MCF 10A (cell line): ENCODE measurements at regions not wholly inside any gene's neighbourhood (a gene's known extent, or its start where the extent isn't known, plus 50 kb on each side); places are given as distances from the start of the nearest gene placed in this dataset.

ENCODE experiments used
- BruUV-seq: library from RNA; stranded (reverse); fragments of 400-500 nt; replicated peaks from 2 replicates; lab custom pipeline; 2021; lab: Mats Ljungman, UMichigan
- CTCF ChIA-PET: fragments of 300-600 bp; sonication (Branson Sonifier 250); formaldehyde crosslinking; extraction: SDS; loops from one replicate; lab custom pipeline; 2021; ENCODE audit warnings: antibody characterized with exemption, inconsistent platforms; lab: Yijun Ruan, JAX
- POLR2A ChIA-PET: fragments of 300-600, 350-650 bp; sonication (Branson Sonifier 250); formaldehyde crosslinking; extraction: SDS; loops from one replicate; lab custom pipeline; 2020; ENCODE audit warnings: antibody characterized with exemption, inconsistent platforms; lab: Yijun Ruan, JAX
- DNase-seq: peaks from one replicate; pipeline ENCODE4 v3.0.0-alpha.2; 2018; ENCODE audit not compliant: unreplicated experiment
- H3K27ac Mint-ChIP-seq: one replicate; pipeline ENCODE4 v1.8.0; 2022; ENCODE audit warnings: mild to moderate bottlenecking, low read depth, mixed read lengths; ENCODE audit not compliant: unreplicated experiment
- H3K27me3 Mint-ChIP-seq: one replicate; pipeline ENCODE4 v1.8.0; 2022; ENCODE audit warnings: mixed read lengths; ENCODE audit not compliant: insufficient read depth, unreplicated experiment
- H3K36me3 Mint-ChIP-seq: one replicate; pipeline ENCODE4 v1.8.0; 2022; ENCODE audit warnings: mild to moderate bottlenecking, moderate library complexity, mixed read lengths; ENCODE audit not compliant: insufficient read depth, unreplicated experiment
- H3K4me1 Mint-ChIP-seq: one replicate; pipeline ENCODE4 v1.8.0; 2022; ENCODE audit warnings: mixed read lengths; ENCODE audit not compliant: insufficient read depth, unreplicated experiment
- H3K4me3 Mint-ChIP-seq: one replicate; pipeline ENCODE4 v1.8.0; 2022; ENCODE audit warnings: mild to moderate bottlenecking, moderate library complexity, mixed read lengths; ENCODE audit not compliant: unreplicated experiment
- H3K9me3 Mint-ChIP-seq: one replicate; pipeline ENCODE4 v1.8.0; 2022; ENCODE audit warnings: mixed read lengths; ENCODE audit not compliant: unreplicated experiment
- CTCF ChIP-seq: fragments of 200-600 bp; IDR thresholded peaks from one replicate; pipeline ENCODE4 v1.8.0; 2022; ENCODE audit warnings: antibody characterized with exemption, mild to moderate bottlenecking; ENCODE audit not compliant: unreplicated experiment
- intact Hi-C: fragments of 100-400 bp; cut with micrococcal nuclease; formaldehyde crosslinking; loops from 2 replicates; pipeline ENCODE4 v1.14.1; 2022

DNA sequence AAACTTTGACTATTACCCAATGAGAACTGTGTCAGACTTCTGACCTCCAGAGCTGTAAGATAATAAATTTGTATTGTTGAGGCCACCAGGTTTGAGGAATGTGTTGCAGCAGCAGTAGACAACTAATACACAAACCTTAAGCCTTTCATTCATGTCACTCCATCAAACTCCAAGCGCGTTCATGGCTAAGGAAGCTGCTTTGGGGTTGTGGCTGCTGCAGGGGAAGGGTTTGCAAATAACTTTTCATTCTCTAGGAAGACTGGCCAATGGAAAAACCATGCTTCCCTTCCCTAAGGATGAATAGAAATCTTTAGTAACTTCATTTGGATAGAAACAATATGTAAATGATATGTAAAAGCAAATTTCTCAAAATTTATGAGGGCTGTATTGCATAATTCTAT lies 170.4 kb downstream of the RHOU start:
- TF ChIP-seq CTCF, result no peak
- Mint-ChIP-seq H3K4me3 (no peak overlapping the region), H3K9me3 (no peaks in the 10 kb centered on the region), H3K27ac (no peak overlapping the region), H3K36me3 (peaks cover 6% of the 10 kb centered on the region), H3K4me1 (peaks cover 30% of the 10 kb centered on the region), H3K27me3 (peaks cover 47% of the 10 kb centered on the region)
- ChIA-PET POLR2A (interaction anchor here (1.0 to 1.2 kb wide), 2 partner anchors 10 to 67 kb away, joined by 3 to 4 read pairs; no protein-coding TSS in a partner anchor), CTCF (interaction anchor here (0.6 to 1.0 kb wide), 3 partner anchors 241 to 322 kb away, joined by 3 read pairs; no protein-coding TSS in a partner anchor)
- BruUV-seq, result no TSS peak
- peak; percentile 18 for DNase-seq
- intact Hi-C loops, result no loop called here

DNA sequence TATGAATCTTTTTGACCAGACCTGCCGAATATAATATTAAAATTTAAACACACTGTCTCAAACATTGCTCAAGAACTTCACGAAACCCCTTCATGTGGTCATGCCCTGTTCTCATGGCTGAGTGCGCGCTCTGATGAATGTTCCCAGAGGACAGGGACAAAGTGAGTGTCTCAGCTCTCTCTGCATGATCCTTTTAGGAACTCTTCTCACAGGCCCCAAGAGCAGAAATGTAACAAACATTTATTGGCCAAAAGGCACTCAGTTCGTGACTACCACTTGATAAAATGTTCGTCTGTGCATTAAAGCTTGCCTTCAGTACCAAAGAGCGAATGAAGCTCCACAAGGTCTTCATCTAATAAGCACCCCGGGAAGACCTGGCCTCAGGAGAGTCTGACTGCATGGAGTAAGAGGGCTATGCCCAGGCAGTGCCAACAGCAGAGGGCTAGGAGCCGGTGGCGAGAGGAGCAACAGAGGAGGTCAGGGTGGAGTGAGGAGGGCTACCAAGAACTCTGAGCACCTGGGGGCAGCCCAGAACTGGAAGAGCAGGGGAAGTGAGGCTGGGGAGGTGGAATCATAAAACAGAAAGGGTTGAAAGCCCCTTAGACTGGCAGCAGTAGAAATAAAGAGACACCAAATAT lies 171.1 kb downstream of the RHOU start:
- no peak for DNase-seq
- intact Hi-C loops, result no loop called here
- ChIA-PET CTCF (interaction anchor here (0.7 to 1.0 kb wide), 3 partner anchors 24 to 244 kb away, joined by 3 read pairs; no protein-coding TSS in a partner anchor), POLR2A (interaction anchor here (1.0 to 1.2 kb wide), 2 partner anchors 11 to 68 kb away, joined by 3 to 4 read pairs; no protein-coding TSS in a partner anchor)
- no peak overlapping the region for H3K4me3 Mint-ChIP-seq
- H3K9me3 Mint-ChIP-seq, result no peaks in the 10 kb centered on the region
- peaks cover 6% of the 10 kb centered on the region for H3K36me3 Mint-ChIP-seq
- no peak overlapping the region for H3K27ac Mint-ChIP-seq
- TF ChIP-seq CTCF, result no peak
- H3K4me1 Mint-ChIP-seq, result peaks cover 30% of the 10 kb centered on the region
- peaks cover 41% of the 10 kb centered on the region for H3K27me3 Mint-ChIP-seq
- no TSS peak for BruUV-seq

DNA sequence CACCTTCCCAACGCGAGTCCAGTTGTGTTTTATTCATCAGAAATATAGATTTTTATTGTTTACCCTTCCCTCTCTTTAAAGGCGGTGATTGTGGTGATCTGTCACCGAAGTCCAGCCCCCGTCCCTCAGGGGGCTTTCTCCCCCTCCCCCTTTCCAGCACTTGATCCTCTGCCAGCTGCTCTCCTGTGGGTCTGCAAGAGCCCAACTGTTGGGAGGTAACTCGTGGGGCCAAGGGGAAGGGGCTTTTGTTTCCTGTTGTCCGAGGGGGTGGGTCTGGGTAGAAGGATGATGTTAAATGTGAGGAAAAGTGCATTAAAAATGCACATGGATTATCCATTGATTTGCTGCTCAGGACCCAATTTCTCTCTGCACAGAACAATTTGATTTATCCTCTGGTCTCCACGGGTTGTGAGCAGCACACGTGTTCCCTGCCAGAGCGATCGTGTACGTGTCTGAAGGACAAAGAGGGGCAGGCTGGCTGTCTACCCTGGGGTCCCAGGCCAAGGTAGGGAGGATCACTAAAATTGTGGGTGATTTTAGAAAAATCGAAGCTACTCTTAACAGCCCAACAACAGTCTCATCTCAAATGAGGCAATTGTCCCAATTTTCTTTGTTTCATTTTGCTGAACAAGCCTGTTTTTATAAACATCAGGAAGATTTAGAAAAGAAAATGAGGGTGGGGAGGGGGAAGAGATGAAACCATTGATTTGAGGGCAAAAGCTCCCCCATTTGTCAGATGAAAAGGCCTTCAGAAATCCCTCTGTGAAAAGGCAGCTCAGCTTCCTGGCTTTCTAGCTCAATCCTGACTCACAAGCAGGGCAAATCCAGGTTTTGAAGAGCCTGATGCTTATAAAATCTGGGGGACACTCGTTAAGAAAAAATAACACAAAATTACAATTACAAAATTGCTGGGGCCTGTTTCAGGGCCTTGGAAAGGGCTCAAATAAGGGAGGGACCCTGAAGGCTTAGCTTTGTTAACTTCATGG lies 176.2 kb downstream of the RHOU start:
- ChIA-PET POLR2A (interaction anchor here (1.6 kb wide), 1 partner anchor 8 kb away, joined by 5 read pairs; no protein-coding TSS in a partner anchor), CTCF (interaction anchor here (0.7 to 0.9 kb wide), 2 partner anchors 13 to 41 kb away, joined by 3 read pairs; no protein-coding TSS in a partner anchor)
- no peaks in the 10 kb centered on the region for H3K36me3 Mint-ChIP-seq
- intact Hi-C loops, result no loop called here
- no peaks in the 10 kb centered on the region for H3K4me1 Mint-ChIP-seq
- BruUV-seq, result no TSS peak
- H3K27ac Mint-ChIP-seq, result no peak overlapping the region
- H3K9me3 Mint-ChIP-seq, result peaks cover 8% of the 10 kb centered on the region
- TF ChIP-seq CTCF, result no peak
- peaks cover 3% of the 10 kb centered on the region for H3K27me3 Mint-ChIP-seq
- no peak for DNase-seq
- H3K4me3 Mint-ChIP-seq, result no peak overlapping the region
